ENCODE measurements at regions not wholly inside any gene's neighbourhood (a gene's known extent, or its start where the extent isn't known, plus 50 kb on each side); places are given as distances from the start of the nearest gene placed in this dataset.
"Not testable (repeated sequence)": the region's sequence is repeated elsewhere in the genome, so short reads cannot be mapped to it uniquely, and the experiment has no call there.

- no peak for DNase-seq
Measured at GRCh38 chr11:69869311-69869939, 50.2 kb upstream of the FGF3 start.

GRCh38 chr11:69870766-69871165 is 51.5 kb upstream of the FGF3 start:
- no peak for DNase-seq

GRCh38 chr11:69873166-69874077 is 54.2 kb upstream of the FGF3 start:
- DNase-seq = no peak

GRCh38 chr11:69874178-69874983 is 55.2 kb upstream of the FGF3 start:
- no peak for DNase-seq

- no peak for DNase-seq
Measured at GRCh38 chr11:69874984-69875624, 55.9 kb upstream of the FGF3 start.

- DNase-seq = no peak
Measured at GRCh38 chr11:69876013-69876412, 56.8 kb upstream of the FGF3 start.

- DNase-seq = no peak
Measured at GRCh38 chr11:69877235-69877634, 58.0 kb upstream of the FGF3 start.

DNA sequence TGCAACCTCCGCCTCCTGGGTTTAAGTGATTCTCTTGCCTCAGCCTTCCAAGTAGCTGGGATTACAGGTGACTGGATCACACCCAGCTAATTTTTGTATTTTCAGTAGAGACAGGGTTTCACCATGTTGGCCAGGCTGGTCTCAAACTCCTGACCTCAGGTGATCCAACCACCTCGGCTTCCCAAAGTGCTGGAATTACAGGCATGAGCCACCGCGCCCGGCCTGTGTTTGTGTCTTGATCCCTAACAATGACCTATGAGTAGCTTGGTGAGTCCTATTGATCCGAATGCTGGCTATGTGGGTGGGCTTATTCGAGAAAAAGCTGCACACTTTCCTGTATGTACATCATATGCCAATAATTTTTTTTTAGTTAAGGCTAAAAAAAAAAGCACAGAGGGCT is 58.5 kb upstream of the FGF3 start:
- not testable (repeated sequence) for DNase-seq

- no peak for DNase-seq
Measured at GRCh38 chr11:69878144-69878883, 59.1 kb upstream of the FGF3 start.

GRCh38 chr11:69878927-69879728 is 59.9 kb upstream of the FGF3 start:
- no peak for DNase-seq

GRCh38 chr11:69879729-69880005 is 60.5 kb upstream of the FGF3 start:
- no peak for DNase-seq

DNA sequence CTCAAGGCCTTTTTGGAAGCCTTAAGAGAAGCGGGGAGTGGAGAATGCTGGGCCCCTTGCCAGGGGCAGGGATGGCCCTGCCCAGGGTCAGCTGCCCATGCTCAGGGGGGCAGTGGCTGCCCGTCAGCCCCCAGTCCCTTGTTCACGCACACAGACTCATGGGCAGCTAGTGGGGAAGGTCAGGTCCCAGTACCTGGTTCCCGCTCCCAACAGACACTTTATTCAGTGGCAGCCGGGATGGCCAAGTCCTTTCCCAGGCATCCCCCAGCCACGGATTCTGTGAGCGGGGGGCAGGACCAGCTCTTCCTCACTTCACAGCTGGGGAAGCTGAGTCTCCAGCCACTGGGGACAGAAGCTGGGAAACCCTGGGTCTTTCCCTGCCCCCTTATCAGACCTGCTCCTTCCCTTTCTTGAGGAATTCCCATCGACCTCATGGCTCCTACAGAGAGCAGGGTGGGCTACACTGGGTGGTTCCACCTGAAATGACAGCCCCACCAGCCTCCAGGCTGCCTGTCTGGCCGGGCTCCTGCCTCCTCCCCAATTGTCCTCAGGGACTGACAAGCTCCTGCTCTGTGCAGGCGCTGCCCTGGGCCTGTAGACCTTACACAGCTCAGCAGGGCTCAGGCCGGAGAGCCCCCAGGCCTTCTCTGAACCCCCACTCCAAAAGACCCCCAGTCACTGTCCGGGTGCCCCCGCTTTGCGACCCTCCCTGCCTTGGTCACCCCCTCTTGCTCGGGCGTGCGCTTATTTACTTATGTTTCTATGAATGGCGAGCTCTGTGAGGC is 61.0 kb upstream of the FGF3 start:
- no peak for DNase-seq

DNA sequence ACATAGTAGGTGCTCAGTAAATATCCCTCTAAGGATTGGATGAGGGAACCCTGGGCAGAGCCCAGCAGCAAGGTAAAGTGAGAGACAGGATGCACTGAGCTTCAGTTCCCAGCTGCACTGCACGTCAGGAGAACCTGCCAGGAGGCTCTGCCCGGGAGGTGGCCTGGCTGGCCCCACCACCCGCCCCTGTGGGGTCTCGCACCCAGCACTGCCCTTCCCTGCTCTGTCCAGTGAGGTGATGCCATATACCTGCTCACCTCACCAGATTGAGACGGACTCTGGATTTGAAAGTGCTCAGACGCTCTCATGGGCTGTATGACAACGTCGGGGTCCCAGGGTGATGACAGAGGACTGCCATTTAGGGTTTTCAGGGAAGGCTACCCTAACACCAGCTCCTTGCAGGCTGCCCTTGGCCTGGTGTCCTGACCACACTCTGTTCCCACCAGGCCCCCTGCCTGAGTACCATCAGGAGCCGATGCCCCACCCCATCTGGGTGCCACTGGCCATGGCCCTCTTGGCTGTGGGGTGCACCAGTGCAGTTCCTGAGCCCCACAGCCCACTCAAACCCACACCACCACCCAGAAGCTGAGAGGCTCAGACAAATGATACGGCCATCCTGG is 61.7 kb upstream of the FGF3 start:
- DNase-seq = no peak

DNA sequence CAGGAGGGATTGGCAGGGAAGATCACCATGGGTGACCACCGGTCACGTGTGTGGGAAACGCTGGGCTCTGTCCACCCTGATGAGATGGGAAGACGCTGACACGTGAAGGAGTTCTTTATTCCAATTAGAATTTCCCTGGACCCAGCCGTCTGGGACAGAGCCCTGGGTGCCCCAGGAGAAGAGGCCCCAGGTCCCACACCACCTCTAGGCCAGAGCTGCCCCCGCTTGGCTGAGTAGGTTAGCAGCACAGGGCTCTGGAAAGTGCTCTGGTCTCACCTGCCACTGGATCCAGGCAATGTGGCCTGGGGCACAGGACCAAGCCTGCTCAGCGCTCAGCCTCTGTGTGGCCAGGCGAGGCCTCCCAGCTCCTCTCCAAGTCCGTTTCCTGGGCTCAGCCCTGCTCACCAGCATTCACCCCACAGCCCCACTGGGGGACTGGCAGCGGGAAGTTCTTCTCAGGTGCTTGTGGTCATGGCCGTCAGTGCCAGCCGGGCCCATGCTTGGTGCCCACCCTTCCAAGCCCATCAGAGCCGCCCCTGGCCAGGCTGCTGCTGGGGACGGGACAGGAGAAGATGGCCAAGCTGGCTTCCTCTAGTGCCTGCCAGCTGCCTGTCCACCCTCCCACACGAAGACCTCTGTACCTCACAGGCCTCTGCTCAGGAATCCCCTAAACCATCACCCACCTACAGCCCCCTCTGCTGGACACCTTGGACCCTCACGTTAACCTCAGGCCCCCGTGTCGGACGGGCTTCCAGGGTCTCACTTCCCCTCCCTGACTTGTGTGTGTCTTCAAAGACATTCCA is 62.5 kb upstream of the FGF3 start:
- no peak for DNase-seq

DNA sequence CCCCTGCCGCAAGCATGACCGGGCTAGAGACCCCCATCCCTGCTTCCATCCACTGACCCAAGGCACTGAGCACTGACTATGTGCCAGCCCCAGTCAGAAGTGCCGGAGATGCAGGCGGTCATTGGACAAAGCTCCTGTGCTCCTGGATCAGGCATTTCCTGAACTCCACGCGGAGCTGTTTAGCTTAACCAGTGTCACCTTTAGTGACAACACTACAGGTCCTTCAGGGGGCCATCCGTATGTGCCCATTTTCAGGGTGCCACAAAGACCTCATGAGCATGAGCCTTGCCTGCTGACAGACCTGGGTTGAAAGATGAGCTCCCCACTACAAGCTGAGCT is 63.0 kb upstream of the FGF3 start:
- DNase-seq = no peak

- DNase-seq = no peak
Measured at GRCh38 chr11:69883292-69884255, 64.4 kb upstream of the FGF3 start.

- DNase-seq = no peak
Measured at GRCh38 chr11:69884286-69884685, 65.1 kb upstream of the FGF3 start.

DNA sequence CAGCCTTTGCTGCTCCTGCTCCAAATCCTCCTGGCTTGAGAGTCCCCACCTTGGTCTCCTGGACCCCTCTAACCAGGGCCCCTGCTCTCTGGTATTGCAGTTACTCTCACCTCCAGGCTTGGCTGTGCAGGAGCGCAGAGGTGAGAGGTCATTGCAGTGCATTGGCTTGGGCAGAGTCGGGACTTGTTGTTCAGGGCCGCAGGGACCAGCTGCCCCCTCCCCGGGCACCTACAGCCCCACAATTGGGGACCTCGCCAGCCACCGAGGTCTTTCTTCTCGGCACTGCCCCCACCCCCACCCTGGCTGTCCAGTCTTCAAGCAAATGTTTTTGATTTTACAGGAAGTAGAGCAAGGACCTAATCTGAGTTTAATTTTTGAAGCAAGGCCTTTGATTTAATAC is 65.5 kb upstream of the FGF3 start:
- DNase-seq = no peak

All from CD4-positive, alpha-beta T cell treated with Interleukin-10 for 1 hour (primary cell).